ENCODE measurements at regions not wholly inside any gene's neighbourhood (a gene's known extent, or its start where the extent isn't known, plus 50 kb on each side); places are given as distances from the start of the nearest gene placed in this dataset.

DNA sequence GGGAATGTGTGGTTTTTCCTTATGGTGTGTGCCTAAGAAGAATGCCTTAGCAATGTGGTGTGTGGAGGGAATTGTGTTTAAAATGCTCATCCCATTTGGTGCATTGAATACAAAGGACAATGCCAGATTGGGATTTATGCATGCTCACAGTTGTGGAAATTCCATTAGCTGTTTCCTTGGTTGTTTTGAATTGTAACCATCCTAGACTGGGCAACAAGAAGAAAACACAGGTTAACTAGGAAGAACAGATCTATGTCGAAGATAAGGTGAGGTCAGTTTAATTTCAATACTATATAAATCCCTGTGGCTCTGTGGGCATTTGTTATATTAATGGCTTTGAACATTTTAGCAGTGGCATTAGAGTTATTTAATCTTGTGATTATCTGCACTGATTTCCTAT lies 266.8 kb downstream of the MAT2B start:
- CTCF ChIA-PET: interaction anchor here (0.9 kb wide), 1 partner anchor 207 kb away, joined by 3 read pairs; no protein-coding TSS in a partner anchor
- Mint-ChIP-seq H3K9me3 (no peaks in the 10 kb centered on the region), H3K4me1 (ENCODE audit: low read depth) (no peaks in the 10 kb centered on the region), H3K4me3 (no peak overlapping the region), H3K27ac (no peak overlapping the region), H3K36me3 (no peaks in the 10 kb centered on the region), H3K27me3 (no peaks in the 10 kb centered on the region)
- POLR2A ChIA-PET: no interaction called here
- intact Hi-C loops (cut with micrococcal nuclease): no loop called here
- DNase-seq: no peak

DNA sequence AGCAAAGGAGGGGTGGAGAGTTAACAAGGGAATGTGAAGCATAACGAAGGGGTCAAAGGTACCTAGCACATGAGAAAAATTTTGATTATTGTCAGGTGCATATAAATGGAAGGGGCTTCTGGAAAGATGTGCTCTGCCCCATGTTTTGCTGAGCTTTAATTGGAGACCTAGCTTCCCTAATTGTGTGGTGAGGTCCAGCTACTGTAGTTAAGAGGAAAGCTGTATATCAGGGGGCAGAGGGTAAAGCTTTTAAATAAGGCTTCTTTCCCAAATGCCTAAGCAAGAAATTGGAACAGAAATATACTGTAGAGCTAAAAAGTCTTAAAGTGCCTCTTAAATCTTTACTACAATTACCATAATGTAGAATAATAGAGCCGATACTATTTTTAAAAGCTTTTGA lies 267.2 kb downstream of the MAT2B start:
- H3K9me3 Mint-ChIP-seq: no peaks in the 10 kb centered on the region
- no peak for DNase-seq
- no peak overlapping the region for H3K27ac Mint-ChIP-seq
- ChIA-PET CTCF (interaction anchor here (0.9 kb wide), 1 partner anchor 208 kb away, joined by 3 read pairs; no protein-coding TSS in a partner anchor), POLR2A (no interaction called here)
- H3K4me3 Mint-ChIP-seq: no peak overlapping the region
- H3K27me3 Mint-ChIP-seq: no peaks in the 10 kb centered on the region
- H3K36me3 Mint-ChIP-seq: no peaks in the 10 kb centered on the region
- intact Hi-C loops (cut with micrococcal nuclease): no loop called here
- H3K4me1 Mint-ChIP-seq (ENCODE audit: low read depth): no peaks in the 10 kb centered on the region

GRCh38 chr5:163773226-163773625 lies 267.8 kb downstream of the MAT2B start:
- Mint-ChIP-seq H3K9me3 (peaks cover 3% of the 10 kb centered on the region), H3K36me3 (no peaks in the 10 kb centered on the region), H3K27ac (no peak overlapping the region), H3K4me3 (no peak overlapping the region), H3K4me1 (ENCODE audit: low read depth) (no peaks in the 10 kb centered on the region), H3K27me3 (no peaks in the 10 kb centered on the region)
- ChIA-PET POLR2A (no interaction called here), CTCF (no interaction called here)
- intact Hi-C loops (cut with micrococcal nuclease): no loop called here
- no peak for DNase-seq

- Mint-ChIP-seq H3K4me3 (no peak overlapping the region), H3K9me3 (peaks cover 4% of the 10 kb centered on the region), H3K4me1 (ENCODE audit: low read depth) (no peaks in the 10 kb centered on the region), H3K27me3 (no peaks in the 10 kb centered on the region), H3K36me3 (no peaks in the 10 kb centered on the region), H3K27ac (no peak overlapping the region)
- ChIA-PET POLR2A (no interaction called here), CTCF (no interaction called here)
- intact Hi-C loops (cut with micrococcal nuclease): no loop called here
- DNase-seq: no peak
These were observed 284.5 kb downstream of the MAT2B start for GRCh38 chr5:163789870-163790269.

DNA sequence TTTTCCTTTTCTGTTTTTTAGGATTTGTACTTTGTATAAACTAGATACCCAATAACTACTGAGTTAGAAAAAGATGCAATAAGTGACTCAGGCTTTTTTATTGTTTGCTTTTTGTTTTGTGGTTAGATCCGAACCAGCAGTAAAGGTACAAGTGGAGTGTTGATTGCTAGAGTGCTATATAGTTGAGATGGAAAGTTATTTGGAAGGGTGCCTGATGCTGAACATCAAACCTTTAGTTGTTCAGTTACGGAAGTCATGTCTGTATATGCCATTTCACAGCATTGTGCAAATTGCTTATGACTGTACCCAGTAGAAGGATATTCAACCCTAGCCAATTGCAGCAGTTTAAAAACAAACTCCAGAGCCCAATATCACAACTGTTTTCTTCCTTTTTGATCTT lies 285.1 kb downstream of the MAT2B start:
- ChIA-PET CTCF (no interaction called here), POLR2A (no interaction called here)
- no peaks in the 10 kb centered on the region for H3K27me3 Mint-ChIP-seq

DNA sequence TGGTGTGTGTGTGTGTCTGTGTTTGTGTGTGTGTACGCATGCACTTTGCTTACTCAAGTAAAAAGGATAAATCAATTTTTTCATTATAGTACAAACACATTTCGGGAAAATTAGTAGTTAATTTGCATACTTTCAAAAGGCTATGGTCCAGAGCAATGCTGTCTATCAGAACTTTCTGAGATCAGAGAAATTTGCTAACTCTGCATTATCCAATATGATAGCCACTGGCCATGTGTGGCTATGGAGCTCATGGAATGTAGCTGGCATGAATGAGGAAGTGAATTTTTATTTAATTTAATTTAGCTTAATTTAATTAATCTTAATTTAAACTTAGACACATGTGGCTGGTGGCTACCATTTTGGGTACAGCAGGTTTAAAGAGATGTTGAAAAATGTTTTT lies 289.6 kb downstream of the MAT2B start:
- Mint-ChIP-seq H3K4me3 (no peak overlapping the region), H3K27ac (no peak overlapping the region), H3K9me3 (no peaks in the 10 kb centered on the region), H3K36me3 (no peaks in the 10 kb centered on the region), H3K27me3 (no peaks in the 10 kb centered on the region), H3K4me1 (ENCODE audit: low read depth) (no peaks in the 10 kb centered on the region)
- intact Hi-C loops (cut with micrococcal nuclease): no loop called here
- ChIA-PET CTCF (no interaction called here), POLR2A (no interaction called here)
- DNase-seq: no peak

More for the DNA sequence above, 285.1 kb downstream of the MAT2B start:
- no peak for DNase-seq
- no peak overlapping the region for H3K4me3 Mint-ChIP-seq
- intact Hi-C loops (cut with micrococcal nuclease): no loop called here
- no peaks in the 10 kb centered on the region for H3K4me1 Mint-ChIP-seq (ENCODE audit: low read depth)
- no peaks in the 10 kb centered on the region for H3K36me3 Mint-ChIP-seq
- no peak overlapping the region for H3K27ac Mint-ChIP-seq
- peaks cover 4% of the 10 kb centered on the region for H3K9me3 Mint-ChIP-seq

DNA sequence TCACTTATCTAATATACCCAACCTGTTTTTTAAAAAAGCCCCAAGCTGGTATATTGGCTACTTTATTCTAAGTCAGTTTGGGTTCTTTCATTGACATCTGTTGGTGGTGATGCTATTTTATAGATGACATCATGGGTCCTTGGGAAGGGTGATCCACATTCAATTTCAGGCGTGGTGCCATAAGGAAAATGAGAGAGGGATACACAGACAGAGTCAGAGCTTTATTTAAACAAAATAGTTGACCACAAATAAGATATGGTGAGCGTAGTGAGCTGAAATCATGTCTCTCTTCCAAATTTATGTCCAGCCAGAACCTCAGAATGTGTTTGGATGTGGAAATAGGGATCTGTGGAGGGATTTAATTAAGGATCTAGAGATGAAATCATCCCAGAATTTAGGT lies 302.4 kb downstream of the MAT2B start:
- intact Hi-C loops (cut with micrococcal nuclease): no loop called here
- no peaks in the 10 kb centered on the region for H3K9me3 Mint-ChIP-seq
- POLR2A ChIA-PET: no interaction called here

DNA sequence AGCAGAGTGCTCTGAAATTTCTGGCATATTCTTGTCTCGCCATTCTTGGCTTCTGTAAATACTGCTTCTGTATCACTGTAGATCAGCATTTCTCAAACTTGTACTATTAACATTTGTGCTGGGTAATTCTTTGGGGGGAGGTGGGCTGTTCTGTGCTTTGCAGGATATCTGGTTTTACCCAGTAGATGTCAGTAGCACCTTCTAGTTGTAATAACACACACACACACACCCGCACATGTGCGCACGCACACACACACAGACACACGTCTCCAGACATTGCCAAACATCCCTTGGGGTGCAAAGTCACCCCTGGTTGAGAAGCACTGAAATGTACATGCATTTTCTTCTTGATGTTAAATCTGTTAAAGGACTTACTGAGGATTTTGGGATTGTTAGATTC lies 304.1 kb downstream of the MAT2B start:
- no peak for DNase-seq
- ChIA-PET CTCF (no interaction called here), POLR2A (no interaction called here)
- no peaks in the 10 kb centered on the region for H3K9me3 Mint-ChIP-seq
- no peaks in the 10 kb centered on the region for H3K27me3 Mint-ChIP-seq
- no peak overlapping the region for H3K4me3 Mint-ChIP-seq
- no peaks in the 10 kb centered on the region for H3K36me3 Mint-ChIP-seq
- H3K27ac Mint-ChIP-seq: no peak overlapping the region
- intact Hi-C loops (cut with micrococcal nuclease): no loop called here
- no peaks in the 10 kb centered on the region for H3K4me1 Mint-ChIP-seq (ENCODE audit: low read depth)

More for the DNA sequence above, 302.4 kb downstream of the MAT2B start:
- H3K4me1 Mint-ChIP-seq (ENCODE audit: low read depth): no peaks in the 10 kb centered on the region
- CTCF ChIA-PET: no interaction called here
- no peak overlapping the region for H3K27ac Mint-ChIP-seq
- no peaks in the 10 kb centered on the region for H3K36me3 Mint-ChIP-seq
- H3K27me3 Mint-ChIP-seq: no peaks in the 10 kb centered on the region
- DNase-seq: no peak
- no peak overlapping the region for H3K4me3 Mint-ChIP-seq

GRCh38 chr5:163813900-163814299 lies 308.5 kb downstream of the MAT2B start:
- no peaks in the 10 kb centered on the region for H3K27me3 Mint-ChIP-seq
- ChIA-PET POLR2A (no interaction called here), CTCF (no interaction called here)
- DNase-seq: no peak
- peaks cover 7% of the 10 kb centered on the region for H3K9me3 Mint-ChIP-seq
- H3K27ac Mint-ChIP-seq: no peak overlapping the region
- H3K36me3 Mint-ChIP-seq: no peaks in the 10 kb centered on the region
- no peaks in the 10 kb centered on the region for H3K4me1 Mint-ChIP-seq (ENCODE audit: low read depth)
- intact Hi-C loops (cut with micrococcal nuclease): no loop called here
- no peak overlapping the region for H3K4me3 Mint-ChIP-seq

GRCh38 chr5:163815240-163815791 lies 309.9 kb downstream of the MAT2B start:
- intact Hi-C loops (cut with micrococcal nuclease): no loop called here
- no peaks in the 10 kb centered on the region for H3K4me1 Mint-ChIP-seq (ENCODE audit: low read depth)
- no peak overlapping the region for H3K4me3 Mint-ChIP-seq
- POLR2A ChIA-PET: no interaction called here
- no peaks in the 10 kb centered on the region for H3K27me3 Mint-ChIP-seq
- CTCF ChIA-PET: no interaction called here
- no peaks in the 10 kb centered on the region for H3K36me3 Mint-ChIP-seq
- DNase-seq: no peak
- H3K9me3 Mint-ChIP-seq: peaks cover 7% of the 10 kb centered on the region
- no peak overlapping the region for H3K27ac Mint-ChIP-seq

GRCh38 chr5:163821142-163821541 lies 315.7 kb downstream of the MAT2B start:
- ChIA-PET POLR2A (interaction anchor here (0.5 kb wide), 1 partner anchor 231 kb away, joined by 3 read pairs; no protein-coding TSS in a partner anchor), CTCF (no interaction called here)
- DNase-seq: no peak
- intact Hi-C loops (cut with micrococcal nuclease): no loop called here
- Mint-ChIP-seq H3K4me1 (ENCODE audit: low read depth) (no peaks in the 10 kb centered on the region), H3K4me3 (no peak overlapping the region), H3K27me3 (no peaks in the 10 kb centered on the region), H3K9me3 (peaks cover 16% of the 10 kb centered on the region), H3K27ac (no peak overlapping the region), H3K36me3 (no peaks in the 10 kb centered on the region)

GRCh38 chr5:163822548-163822947 lies 317.1 kb downstream of the MAT2B start:
- Mint-ChIP-seq H3K4me1 (ENCODE audit: low read depth) (no peaks in the 10 kb centered on the region), H3K4me3 (no peak overlapping the region), H3K27me3 (no peaks in the 10 kb centered on the region), H3K9me3 (peaks cover 9% of the 10 kb centered on the region), H3K36me3 (no peaks in the 10 kb centered on the region), H3K27ac (no peak overlapping the region)
- ChIA-PET CTCF (no interaction called here), POLR2A (no interaction called here)
- no peak for DNase-seq
- intact Hi-C loops (cut with micrococcal nuclease): no loop called here

GRCh38 chr5:163825661-163826060 lies 320.2 kb downstream of the MAT2B start:
- CTCF ChIA-PET: no interaction called here
- H3K27ac Mint-ChIP-seq: no peak overlapping the region
- DNase-seq: no peak
- no peaks in the 10 kb centered on the region for H3K4me1 Mint-ChIP-seq (ENCODE audit: low read depth)
- intact Hi-C loops (cut with micrococcal nuclease): no loop called here
- peaks cover 9% of the 10 kb centered on the region for H3K9me3 Mint-ChIP-seq
- POLR2A ChIA-PET: no interaction called here
- H3K4me3 Mint-ChIP-seq: no peak overlapping the region
- H3K36me3 Mint-ChIP-seq: no peaks in the 10 kb centered on the region
- no peaks in the 10 kb centered on the region for H3K27me3 Mint-ChIP-seq

DNA sequence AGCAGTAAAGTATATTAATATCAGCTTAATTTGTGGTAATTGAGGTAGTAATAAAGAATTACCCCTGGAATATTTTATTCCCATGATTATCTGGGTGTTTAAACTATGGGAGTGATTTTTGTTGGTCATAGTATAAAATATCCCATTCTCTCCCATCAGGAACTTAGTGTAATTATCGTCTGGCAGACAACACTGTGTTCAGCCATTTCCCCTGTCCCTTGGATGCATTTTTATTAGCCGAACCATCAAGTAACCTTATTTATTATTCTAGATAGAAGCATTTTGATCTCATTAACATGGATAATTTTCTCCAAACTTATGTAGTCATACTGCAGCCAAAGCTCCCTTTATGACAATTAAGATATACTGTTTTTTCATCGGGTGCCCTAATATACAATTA lies 320.8 kb downstream of the MAT2B start:
- peaks cover 5% of the 10 kb centered on the region for H3K9me3 Mint-ChIP-seq
- ChIA-PET CTCF (no interaction called here), POLR2A (no interaction called here)
- no peak for DNase-seq
- no peaks in the 10 kb centered on the region for H3K36me3 Mint-ChIP-seq
- no peak overlapping the region for H3K4me3 Mint-ChIP-seq
- H3K4me1 Mint-ChIP-seq (ENCODE audit: low read depth): no peaks in the 10 kb centered on the region
- no peaks in the 10 kb centered on the region for H3K27me3 Mint-ChIP-seq
- H3K27ac Mint-ChIP-seq: no peak overlapping the region
- intact Hi-C loops (cut with micrococcal nuclease): no loop called here
